GM11168 (cell line): ENCODE measurements at regions not wholly inside any gene's neighbourhood (a gene's known extent, or its start where the extent isn't known, plus 50 kb on each side); places are given as distances from the start of the nearest gene placed in this dataset.
"Not testable (repeated sequence)": the region's sequence is repeated elsewhere in the genome, so short reads cannot be mapped to it uniquely, and the experiment has no call there.

ENCODE experiments used
- in situ Hi-C: fragments of 300-500 bp; cut with MboI; formaldehyde crosslinking; loops from one replicate; pipeline ENCODE4 v1.12.0; 2022; ENCODE audit warnings: low sequenced_read_pairs; ENCODE audit not compliant: unreplicated experiment

DNA sequence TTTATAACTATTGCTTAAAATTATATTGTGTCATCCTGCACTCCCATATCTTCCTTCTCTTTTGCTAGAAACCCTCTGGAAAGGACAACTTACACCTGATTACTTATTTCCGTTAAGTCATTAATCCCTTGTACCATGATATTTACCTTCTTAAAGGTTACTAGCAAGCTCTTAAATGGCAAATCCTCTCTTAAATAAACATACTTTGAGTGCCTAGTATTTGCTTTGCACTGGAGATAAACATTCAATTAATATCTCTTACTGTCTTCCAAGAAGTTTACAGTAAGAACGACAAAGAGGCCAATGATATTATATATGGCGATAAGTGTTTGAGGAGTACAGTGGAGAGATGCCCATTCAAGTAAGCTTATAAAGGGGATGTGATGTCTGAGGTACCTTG lies 278.3 kb downstream of the HGF start:
- in situ Hi-C loops, result loop anchor here (10.0 to 25.0 kb wide), 2 partner anchors 453 to 1071 kb away; no protein-coding TSS in a partner anchor

DNA sequence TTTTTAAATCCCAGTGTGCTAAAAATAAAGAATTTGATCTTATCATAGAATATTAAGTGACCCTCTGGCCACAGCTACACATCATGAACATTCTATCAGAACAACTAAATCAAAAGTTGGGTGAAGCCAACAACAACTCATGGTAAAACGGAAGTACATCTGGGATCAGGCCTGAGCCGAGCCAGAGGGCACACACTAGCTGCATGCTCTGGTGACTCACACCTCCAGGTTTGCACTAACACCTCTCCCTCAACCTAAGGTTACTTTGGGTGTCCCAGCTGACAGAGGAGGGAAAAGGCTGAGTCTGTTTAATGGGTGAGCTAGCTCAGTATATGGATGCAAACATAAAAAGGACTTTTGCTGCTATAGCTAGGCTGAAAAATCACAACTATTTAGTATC lies 281.6 kb downstream of the HGF start:
- in situ Hi-C loops, result loop anchor here (25.0 kb wide), 1 partner anchor 1074 kb away; no protein-coding TSS in a partner anchor

DNA sequence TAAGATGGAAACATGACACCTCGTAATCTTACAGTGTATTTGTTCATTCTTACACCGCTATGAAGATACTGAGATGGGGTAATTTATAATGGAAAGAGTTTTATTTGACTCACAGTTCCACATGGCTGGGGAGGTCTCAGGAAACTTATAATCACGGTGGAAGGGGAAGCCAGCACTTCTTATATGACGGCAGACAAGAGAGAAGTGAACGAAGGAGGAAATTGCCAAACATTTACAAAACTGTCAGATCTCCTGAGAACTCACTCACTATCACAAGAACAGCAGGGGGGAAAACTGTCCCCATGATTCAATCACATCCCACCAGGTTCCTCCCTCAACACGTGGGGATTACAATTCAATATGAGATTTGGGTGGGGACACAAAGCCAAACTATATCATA lies 282.3 kb downstream of the HGF start:
- in situ Hi-C loops, result loop anchor here (25.0 kb wide), 1 partner anchor 1075 kb away; no protein-coding TSS in a partner anchor

DNA sequence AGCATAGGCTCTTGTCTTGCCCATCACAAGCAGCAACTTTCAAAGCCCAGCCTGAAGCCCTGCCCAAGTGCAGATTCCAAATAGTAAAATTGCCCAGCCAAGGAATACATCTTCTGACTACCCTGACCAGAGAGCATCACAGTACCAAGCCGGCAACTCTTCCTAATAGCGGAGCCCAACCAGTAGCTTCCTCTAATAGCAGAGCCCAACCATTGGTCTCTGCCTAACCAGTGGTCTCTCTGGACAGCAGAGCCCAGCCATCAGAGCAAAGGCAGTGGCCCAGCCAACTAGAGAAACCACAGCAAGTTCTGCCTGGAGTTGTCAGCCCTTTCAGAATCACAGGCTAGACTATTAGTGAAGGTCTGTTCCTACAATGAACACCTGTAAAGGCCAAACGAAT lies 285.6 kb downstream of the HGF start:
- in situ Hi-C loops, result loop anchor here (25.0 kb wide), 1 partner anchor 1078 kb away; no protein-coding TSS in a partner anchor

DNA sequence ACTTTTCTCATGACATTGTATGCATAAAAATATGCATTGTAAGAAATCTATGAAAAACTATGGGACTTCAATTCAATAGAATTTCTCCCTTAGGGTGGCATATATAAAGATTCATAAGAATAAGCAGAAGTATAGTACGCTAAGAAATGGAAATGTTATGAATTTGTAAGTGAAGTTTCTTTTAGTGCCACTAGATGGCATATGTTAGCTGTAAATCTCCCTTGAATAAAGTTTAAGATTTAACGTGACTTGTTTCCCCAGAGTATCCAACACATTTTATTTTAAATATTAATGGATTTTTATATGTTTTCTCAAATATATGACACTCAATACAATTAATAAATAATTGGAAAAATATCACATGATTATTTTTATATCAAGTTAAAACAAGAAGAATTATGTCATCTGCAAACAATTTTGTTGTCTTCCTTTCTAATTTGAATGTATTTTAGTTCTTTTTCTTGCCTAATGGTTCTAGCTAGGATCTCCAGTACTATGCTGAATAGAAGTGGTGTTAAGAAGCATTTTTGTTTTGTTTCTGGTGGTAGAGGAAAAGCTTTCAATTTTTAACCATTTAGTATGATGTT lies 287.2 kb downstream of the HGF start:
- in situ Hi-C loops, result loop anchor here (25.0 kb wide), 1 partner anchor 1080 kb away; no protein-coding TSS in a partner anchor

DNA sequence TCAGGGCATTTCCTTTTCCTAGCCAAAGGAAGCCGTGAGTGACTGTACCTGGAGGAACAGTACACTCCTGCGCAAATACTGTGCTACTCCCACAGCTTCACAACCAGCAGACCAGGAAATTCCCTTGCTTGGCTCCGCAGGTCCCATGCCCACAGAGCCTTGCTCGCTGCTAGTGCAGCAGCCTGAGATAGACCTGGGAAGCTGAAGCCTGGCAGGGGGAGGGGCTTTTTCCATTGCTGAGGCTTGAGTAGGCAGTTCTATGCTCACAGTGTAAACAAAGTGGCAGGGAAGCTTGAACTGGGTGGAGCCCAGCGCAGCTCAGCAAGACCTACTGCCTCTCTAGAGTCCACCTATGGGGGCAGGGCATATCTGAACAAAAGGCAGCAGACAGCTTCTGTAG lies 291.2 kb downstream of the HGF start:
- in situ Hi-C loops, result loop anchor here (25.0 kb wide), 1 partner anchor 1084 kb away; no protein-coding TSS in a partner anchor

DNA sequence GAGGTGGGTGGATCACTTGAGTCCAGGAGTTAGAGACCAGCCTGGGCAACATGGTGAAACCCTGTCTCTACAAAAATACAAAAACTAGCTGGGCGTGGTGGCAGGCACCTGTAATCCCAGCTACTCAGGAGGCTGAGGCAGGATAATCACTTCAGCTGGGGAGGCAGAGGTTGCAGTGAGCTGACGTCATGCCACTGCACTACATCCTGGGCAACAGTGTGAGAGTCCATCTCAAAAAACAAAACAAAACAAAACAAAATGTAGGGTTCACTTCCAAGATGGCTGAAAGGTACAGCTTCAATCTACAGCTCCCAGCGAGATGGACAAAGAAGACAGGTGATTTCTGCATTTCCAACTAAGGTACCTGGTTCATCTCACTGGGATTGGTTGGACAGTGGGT lies 291.6 kb downstream of the HGF start:
- in situ Hi-C loops, result loop anchor here (25.0 kb wide), 1 partner anchor 1084 kb away; no protein-coding TSS in a partner anchor

DNA sequence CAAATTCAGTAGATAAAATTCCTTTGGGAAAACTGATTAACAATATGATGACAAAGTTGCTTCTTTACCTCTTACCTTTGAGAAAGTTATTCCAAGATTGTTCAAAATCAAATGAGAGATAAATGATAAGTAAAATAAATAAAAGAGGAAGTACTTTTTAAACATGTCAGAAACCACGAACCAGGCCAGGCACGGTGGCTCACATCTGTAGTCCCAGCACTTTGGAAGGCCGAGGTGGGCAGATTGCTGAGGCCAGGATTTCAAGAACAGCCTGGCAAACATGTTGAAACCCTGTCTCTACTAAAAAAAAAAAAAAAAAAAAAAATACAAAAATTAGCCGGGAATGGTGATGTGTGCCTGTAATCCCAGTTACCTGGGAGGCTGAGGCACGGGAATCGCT lies 296.6 kb downstream of the HGF start:
- in situ Hi-C loops, result no loop called here

DNA sequence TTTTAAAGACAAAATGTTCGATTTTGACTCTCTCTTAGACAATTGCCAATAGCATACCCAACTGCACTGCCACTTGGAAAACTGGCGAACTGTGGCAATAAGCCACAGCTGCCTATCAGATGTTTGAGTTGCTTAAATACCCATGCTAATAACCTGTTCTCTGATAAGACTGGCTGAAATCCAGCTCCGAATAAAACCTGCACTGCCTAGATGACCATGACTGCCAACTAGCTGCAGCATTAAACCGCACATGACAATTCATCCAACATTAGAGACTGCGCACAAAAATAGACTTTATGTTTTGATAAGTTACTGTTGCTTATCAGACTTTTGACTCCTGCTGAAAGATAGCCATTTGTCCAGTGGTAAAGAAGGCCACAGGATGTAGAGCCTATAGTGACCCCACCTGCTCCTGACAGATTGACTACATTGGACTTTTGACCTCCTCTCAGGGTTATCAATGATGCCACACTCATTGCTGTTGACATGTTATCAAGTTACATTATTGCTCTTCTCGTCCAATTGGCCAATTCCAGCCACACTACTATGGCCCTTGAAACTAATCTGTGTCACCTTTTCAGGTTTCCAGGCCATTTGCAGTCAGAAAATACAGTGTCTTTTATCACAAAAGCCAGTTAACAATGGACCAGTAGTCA lies 299.0 kb downstream of the HGF start:
- in situ Hi-C loops, result no loop called here

DNA sequence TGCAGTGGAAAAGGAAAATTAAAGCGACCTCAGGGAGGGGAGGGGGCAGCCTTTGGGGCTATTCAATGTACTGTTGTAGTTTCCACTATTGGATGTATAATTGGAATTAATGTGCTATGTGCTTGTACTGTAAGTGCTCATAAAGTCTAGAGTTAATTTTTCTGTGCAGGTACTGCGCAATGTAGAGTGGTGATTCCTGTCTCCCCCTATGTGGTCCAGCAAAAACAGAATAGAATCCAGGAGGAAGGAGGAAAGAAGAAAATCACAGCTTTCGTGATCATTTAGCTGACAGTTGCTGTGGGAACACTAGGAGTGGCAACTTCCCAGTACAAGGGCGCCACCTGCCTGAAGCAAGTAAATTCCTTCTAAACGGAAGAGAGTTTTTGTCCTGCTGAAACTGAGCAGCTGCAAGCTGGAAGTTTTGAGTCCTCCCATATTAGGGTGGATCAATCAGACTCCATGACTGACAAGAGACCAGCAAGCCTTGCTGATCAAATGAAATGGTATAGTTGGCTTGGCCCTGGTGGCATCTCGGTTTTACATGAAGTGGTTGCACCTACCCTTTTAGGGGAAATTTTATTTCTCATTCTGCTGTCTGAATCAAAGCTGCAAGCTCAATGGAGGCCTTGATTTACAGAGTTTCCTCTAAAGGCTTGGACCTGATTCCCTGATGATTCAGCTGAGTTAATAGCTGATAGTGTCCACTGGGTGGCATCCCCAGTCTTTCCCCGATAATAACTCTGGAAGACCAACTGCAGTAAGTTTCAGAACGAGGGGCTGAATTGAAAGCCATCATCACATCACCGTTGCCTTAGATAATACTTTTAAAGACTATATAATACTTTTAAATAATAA lies 299.8 kb downstream of the HGF start:
- in situ Hi-C loops, result loop anchor here (10.0 kb wide), 1 partner anchor 765 kb away; no protein-coding TSS in a partner anchor

DNA sequence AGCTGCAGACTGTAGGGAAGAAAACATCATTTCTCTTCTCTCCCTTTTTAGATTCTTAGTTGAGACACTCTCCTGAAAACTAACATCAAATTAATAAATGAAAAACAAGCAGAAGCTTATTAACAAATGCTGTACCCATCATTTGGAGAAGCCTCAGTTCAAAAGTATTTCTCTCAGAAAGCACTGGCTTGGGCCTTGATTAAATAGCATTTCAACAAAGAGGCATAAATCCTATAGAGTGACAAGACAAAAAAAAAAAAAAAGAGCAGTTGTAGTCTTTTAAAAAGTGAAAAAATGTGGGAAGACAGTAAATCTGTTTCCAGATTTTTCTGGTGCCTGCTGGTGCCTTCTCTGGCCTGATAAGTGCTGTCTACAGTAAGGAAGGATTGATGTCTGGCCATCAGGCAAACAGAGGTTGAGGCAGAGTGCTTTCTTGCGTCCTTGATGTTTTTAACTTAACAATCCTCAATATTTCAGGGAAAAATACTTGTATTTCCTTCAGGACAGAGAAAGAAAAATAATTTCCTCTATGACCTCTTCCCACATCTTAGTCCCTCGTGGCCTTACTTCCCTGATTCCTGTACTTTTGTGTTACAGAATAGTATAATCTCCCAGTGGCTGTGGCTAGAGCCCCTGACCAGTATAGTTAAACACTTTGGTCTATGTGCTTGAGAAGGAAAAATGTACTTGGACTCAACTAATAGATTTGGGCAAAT lies 300.5 kb downstream of the HGF start:
- in situ Hi-C loops, result loop anchor here (10.0 kb wide), 1 partner anchor 765 kb away; no protein-coding TSS in a partner anchor

DNA sequence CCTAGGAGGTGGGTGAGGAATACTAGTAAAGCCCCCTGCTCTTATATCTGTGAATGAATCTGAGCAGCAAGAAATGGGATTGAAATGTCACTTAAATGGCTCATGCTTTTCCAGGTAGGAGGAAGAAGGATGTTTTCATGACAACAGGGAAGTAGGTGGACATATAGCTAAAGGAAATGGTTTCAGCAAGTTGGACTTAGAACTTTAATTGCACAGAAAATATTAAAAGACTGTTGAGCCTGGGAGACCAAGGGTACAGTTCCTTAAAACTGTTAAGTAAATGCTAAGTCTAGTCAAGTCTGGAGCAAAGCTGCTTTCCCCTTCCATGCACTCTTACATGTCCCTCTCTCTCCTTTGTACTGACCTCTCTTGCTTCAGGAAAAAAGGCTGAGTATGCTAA lies 301.3 kb downstream of the HGF start:
- in situ Hi-C loops, result loop anchor here (10.0 kb wide), 1 partner anchor 764 kb away; no protein-coding TSS in a partner anchor

DNA sequence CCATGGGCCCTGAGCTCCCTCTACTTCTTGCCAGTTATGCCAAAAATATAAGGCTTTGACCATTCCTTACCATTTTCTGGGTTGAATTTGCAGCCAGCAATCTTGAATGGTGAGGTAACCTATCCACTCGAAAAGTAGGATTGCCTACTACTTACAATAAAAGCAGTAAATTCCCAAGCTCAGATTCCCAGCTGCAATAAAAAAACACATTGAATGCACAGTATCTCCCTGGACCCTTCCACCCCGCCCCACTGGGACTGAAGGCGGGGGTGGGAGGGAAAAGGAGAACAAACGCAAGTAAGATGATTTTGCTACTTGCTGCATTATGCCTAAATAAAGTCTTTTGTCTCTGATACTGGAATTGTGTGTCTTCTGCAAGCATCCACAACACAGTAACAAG lies 301.9 kb downstream of the HGF start:
- in situ Hi-C loops, result loop anchor here (10.0 kb wide), 1 partner anchor 763 kb away; no protein-coding TSS in a partner anchor

DNA sequence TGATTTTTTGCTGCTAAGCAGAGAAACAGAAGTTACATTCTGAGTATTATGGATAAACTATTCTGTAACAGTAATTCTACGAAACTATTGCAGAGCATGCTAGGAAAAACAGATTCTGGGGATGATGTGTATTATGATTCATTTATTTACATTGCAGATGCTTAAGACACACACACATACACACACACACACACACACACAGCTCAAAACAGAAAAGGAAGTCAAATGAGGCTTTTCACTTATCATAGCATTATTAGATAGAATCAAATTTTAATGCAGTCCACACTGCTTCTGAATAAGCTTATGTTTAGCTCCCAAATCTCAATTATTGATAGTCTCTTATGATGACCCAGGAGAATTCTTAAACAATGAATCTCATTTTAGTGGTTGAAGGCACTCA lies 307.2 kb downstream of the HGF start:
- in situ Hi-C loops, result loop anchor here (10.0 kb wide), 1 partner anchor 758 kb away; no protein-coding TSS in a partner anchor

DNA sequence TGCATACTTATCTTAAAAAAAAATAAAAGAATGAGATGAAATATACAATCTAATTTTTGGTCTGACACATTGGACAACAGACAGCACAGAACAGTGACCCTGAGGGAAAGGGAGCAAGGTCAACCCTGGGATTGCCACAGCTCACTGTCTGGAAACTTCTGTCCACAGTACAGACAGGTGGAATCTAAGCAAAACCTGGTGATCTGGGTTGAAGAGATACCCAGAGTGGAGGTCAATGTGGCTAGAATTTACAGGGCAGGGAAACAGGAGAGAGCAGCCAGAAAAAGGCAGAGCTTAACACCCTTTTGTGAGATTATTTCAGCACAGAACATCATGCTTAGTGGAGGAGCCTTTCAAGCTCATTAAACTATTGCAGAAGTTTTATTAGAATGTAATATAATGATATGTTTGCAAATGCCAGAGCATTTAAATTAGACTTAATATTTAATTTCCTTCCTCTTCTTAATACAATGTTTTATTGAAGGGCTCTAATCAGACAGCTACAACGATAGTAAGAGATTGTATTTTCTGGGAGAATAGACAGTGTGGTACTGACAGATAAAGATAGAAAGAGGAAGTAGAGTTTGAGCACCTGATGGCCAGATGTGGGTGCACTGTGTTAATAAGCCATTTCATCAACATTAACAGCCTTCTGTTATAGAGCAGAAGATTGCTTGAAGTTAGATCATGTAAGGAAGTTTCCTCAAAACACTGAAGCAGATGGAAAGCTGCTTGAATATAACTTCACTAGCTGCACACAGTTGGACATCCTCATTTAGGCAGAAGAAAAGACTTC lies 309.4 kb downstream of the HGF start:
- in situ Hi-C loops, result loop anchor here (10.0 kb wide), 1 partner anchor 756 kb away; no protein-coding TSS in a partner anchor

DNA sequence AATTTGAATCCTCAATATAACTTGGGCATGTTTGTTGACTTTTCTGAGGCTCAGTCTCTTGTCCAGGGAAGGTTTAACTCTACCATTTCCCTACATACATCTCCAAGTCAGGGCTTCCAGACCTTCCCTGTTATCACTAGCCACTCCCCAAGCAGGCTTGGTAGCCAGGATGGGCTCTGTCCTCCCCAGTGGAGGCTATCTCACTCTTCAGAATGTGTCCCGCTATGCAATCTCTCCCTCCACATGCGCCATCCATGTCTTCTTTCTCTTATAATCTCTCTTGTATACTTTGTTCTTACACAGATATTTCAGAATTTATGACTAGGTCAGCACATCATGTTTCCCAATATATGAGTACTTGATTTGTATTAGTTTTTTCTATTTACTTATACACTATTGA lies 310.4 kb downstream of the HGF start:
- in situ Hi-C loops, result no loop called here

DNA sequence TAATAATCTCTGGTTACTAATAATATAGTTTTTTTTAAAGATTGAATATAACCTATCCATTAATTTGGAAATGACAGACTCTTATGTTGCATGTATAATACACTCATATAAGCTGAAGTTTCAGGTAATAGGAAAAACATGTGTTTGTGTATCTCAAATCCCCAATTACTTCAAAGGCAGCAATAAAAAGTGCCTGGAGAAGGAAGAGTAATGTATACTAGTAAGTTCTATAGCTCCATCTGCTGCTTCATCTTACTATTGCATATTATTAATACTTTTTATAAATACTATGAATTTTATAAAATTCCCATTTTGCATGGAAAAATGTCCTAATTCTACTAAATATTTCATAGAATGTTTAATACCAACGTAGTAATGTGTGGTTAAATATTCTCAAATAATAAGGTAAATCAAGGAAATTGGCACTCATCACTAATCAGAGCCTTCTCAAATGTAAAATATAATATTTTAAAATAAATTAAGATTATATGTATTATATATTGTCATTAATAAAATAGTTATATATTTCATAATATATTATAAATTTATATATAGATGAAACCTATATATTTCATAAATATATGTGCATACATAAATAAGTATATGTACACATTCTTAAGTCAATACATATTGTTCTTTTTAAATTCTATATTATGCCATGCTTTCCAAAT lies 311.9 kb downstream of the HGF start:
- in situ Hi-C loops, result no loop called here

DNA sequence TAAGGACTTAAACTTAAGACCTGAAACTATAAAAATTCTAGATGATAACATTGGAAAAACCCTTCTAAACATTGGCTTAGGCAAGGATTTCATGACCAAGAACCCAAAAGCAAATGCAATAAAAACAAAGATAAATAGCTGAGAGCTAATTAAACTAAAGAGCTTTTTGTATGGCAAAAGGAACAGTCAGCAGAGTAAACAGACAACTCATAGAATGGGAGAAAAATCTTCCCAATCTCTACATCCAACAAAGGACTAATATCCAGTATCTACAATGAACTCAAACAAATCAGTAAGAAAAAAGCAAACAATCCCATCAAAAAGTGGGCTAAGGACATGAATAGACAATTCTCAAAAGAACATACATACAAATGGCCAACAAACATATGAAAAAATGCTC lies 316.1 kb downstream of the HGF start:
- in situ Hi-C loops, result not testable (repeated sequence)

DNA sequence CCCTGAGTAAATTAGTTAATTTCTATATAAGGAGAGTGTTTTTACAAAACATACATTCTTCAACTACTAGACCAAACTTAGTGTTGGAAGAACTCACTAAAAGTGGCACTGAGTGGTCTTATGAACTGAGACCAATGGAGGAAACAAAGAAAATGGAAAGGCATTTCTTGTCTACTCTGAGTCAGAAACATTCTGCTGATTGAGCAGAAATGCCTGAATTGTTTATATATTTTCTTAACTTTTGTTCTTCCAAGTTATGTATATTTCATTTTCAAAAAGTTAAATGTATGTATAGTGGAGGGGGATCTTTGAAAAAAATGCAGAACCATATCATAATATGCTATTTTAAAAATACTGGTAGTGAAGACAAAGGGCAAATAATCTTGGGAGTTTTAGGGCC lies 320.7 kb downstream of the HGF start:
- in situ Hi-C loops, result no loop called here
